ENCODE measurements at regions not wholly inside any gene's neighbourhood (a gene's known extent, or its start where the extent isn't known, plus 50 kb on each side); places are given as distances from the start of the nearest gene placed in this dataset.
A peak's percentile ranks its signal among the peaks of the same experiment; 100 is the strongest.
"Not testable (repeated sequence)": the region's sequence is repeated elsewhere in the genome, so short reads cannot be mapped to it uniquely, and the experiment has no call there.

- in situ Hi-C loops (cut with MboI; ENCODE audit: low sequenced_read_pairs, unreplicated experiment) = no loop called here
- no peak for DNase-seq (ENCODE audit: low spot score)
- TF ChIP-seq, protein P1, sequence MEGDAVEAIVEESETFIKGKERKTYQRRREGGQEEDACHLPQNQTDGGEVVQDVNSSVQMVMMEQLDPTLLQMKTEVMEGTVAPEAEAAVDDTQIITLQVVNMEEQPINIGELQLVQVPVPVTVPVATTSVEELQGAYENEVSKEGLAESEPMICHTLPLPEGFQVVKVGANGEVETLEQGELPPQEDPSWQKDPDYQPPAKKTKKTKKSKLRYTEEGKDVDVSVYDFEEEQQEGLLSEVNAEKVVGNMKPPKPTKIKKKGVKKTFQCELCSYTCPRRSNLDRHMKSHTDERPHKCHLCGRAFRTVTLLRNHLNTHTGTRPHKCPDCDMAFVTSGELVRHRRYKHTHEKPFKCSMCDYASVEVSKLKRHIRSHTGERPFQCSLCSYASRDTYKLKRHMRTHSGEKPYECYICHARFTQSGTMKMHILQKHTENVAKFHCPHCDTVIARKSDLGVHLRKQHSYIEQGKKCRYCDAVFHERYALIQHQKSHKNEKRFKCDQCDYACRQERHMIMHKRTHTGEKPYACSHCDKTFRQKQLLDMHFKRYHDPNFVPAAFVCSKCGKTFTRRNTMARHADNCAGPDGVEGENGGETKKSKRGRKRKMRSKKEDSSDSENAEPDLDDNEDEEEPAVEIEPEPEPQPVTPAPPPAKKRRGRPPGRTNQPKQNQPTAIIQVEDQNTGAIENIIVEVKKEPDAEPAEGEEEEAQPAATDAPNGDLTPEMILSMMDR (IDR thresholded peaks at IDR 0.05; ENCODE audit: borderline replicate concordance, control extremely low read depth, extremely low read depth, insufficient read depth, missing control alignments) = no peak
Measured at GRCh38 chr14:57066463-57066862, 202.2 kb downstream of the EXOC5 start.

DNA sequence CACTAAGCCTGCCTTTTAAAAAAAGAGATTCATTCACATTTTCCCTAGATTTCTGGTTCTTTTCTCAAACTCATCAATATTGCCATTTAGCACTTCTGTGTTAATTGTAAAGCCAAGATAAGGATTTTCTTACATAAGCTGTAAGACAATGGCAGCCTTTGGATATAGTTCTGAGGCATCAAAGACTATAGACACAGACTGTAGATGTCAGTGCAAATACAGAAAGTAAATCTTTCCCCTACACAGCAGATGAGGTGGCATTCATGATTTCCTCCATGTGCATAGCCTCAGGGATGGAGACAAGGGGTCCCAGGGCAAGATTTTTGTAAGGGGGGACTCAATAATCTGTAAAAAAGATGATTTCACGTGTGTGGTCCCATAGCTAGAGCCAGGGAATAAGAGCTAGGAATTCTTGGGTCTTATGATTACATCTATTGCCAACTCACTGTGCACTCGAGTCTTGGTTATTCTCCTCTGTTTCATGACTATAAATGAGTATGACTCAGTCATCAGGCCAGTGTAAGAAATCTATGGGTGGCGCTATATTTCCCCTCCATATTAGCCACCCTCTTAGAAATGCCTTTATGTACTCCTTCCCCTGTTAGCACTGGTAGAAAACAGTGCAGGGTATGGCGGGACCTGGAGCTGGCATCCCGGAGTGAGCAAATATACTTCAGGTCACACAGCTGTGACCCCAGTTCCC lies 207.5 kb downstream of the EXOC5 start:
- TF ChIP-seq, protein P1 (IDR thresholded peaks at IDR 0.05; ENCODE audit: borderline replicate concordance, control extremely low read depth, extremely low read depth, insufficient read depth, missing control alignments) = no peak
- in situ Hi-C loops (cut with MboI; ENCODE audit: low sequenced_read_pairs, unreplicated experiment) = no loop called here
- DNase-seq (ENCODE audit: low spot score) = no peak

- TF ChIP-seq, protein P1 (IDR thresholded peaks at IDR 0.05; ENCODE audit: borderline replicate concordance, control extremely low read depth, extremely low read depth, insufficient read depth, missing control alignments) = no peak
- DNase-seq (ENCODE audit: low spot score) = peak; percentile 57
- in situ Hi-C loops (cut with MboI; ENCODE audit: low sequenced_read_pairs, unreplicated experiment) = no loop called here
Measured at GRCh38 chr14:57060276-57060955, 208.3 kb downstream of the EXOC5 start.

- no peak for DNase-seq (ENCODE audit: low spot score)
- TF ChIP-seq, protein P1 (IDR thresholded peaks at IDR 0.05; ENCODE audit: borderline replicate concordance, control extremely low read depth, extremely low read depth, insufficient read depth, missing control alignments) = no peak
- in situ Hi-C loops (cut with MboI; ENCODE audit: low sequenced_read_pairs, unreplicated experiment) = no loop called here
Measured at GRCh38 chr14:57058319-57058718, 210.4 kb downstream of the EXOC5 start.

DNA sequence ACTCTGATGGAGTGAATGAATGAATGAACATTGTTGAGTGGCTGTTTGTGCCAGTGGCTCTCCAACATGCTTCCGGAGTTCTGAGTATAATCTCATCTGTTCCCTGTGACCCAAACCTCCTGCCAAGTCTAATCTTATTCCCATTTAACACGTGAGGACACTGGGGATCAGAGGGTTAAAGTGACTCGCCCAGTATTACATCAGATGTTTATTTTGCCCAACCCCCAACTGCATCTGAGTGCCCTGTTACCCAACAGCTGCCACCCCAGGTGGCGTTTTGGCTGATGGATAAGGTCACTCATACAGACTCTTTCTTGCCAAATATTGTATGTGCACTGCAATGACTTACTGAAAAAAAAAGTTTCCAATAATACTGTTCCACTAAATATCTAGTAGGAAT lies 210.9 kb downstream of the EXOC5 start:
- no peak for DNase-seq (ENCODE audit: low spot score)
- in situ Hi-C loops (cut with MboI; ENCODE audit: low sequenced_read_pairs, unreplicated experiment) = no loop called here
- TF ChIP-seq, protein P1 (IDR thresholded peaks at IDR 0.05; ENCODE audit: borderline replicate concordance, control extremely low read depth, extremely low read depth, insufficient read depth, missing control alignments) = no peak

DNA sequence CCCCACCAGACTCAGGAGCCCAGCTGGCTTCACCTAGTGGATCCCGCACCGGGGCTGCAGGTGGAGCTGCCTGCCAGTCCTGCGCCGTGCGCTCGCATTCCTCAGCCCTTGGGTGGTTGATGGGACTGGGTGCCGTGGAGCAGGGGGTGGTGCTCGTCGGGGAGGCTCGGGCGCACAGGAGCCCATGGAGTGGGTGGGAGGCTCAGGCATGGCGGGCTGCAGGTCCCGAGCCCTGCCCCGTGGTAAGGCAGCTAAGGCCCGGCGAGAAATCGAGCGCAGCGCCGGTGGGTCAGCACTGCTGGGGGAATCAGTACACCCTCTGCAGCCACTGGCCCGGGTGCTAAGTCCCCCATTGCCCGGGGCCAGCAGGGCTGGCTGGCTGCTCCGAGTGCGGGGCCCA lies 212.2 kb downstream of the EXOC5 start:
- in situ Hi-C loops (cut with MboI; ENCODE audit: low sequenced_read_pairs, unreplicated experiment); DNase-seq (ENCODE audit: low spot score): not testable (repeated sequence)

- TF ChIP-seq, protein P1 (IDR thresholded peaks at IDR 0.05; ENCODE audit: borderline replicate concordance, control extremely low read depth, extremely low read depth, insufficient read depth, missing control alignments) = no peak
- DNase-seq (ENCODE audit: low spot score) = no peak
- in situ Hi-C loops (cut with MboI; ENCODE audit: low sequenced_read_pairs, unreplicated experiment) = no loop called here
Measured at GRCh38 chr14:57052705-57053302, 215.9 kb downstream of the EXOC5 start.
